ENCODE measurements at regions not wholly inside any gene's neighbourhood (a gene's known extent, or its start where the extent isn't known, plus 50 kb on each side); places are given as distances from the start of the nearest gene placed in this dataset.

- no peak for TF ChIP-seq CTCF (IDR thresholded peaks at IDR 0.05)
- no peak for TF ChIP-seq ZFX (IDR thresholded peaks at IDR 0.05; ENCODE audit: borderline replicate concordance)
- H3K27ac ChIP-seq = no peak overlapping the region
Measured at GRCh38 chr13:86161257-86161656, 362.0 kb upstream of the SLITRK6 start.

- TF ChIP-seq ZFX (IDR thresholded peaks at IDR 0.05; ENCODE audit: borderline replicate concordance) (no peak), CTCF (IDR thresholded peaks at IDR 0.05) (no peak)
- no peak overlapping the region for H3K27ac ChIP-seq
Measured at GRCh38 chr13:86155756-86156155, 356.5 kb upstream of the SLITRK6 start.

GRCh38 chr13:86142080-86142479 is 342.9 kb upstream of the SLITRK6 start:
- TF ChIP-seq CTCF (IDR thresholded peaks at IDR 0.05) (no peak), ZFX (IDR thresholded peaks at IDR 0.05; ENCODE audit: borderline replicate concordance) (no peak)
- H3K27ac ChIP-seq = no peak overlapping the region

GRCh38 chr13:86135856-86136255 is 336.6 kb upstream of the SLITRK6 start:
- H3K27ac ChIP-seq = no peak overlapping the region
- TF ChIP-seq CTCF (IDR thresholded peaks at IDR 0.05) = no peak
- no peak for TF ChIP-seq ZFX (IDR thresholded peaks at IDR 0.05; ENCODE audit: borderline replicate concordance)

- no peak for TF ChIP-seq CTCF (IDR thresholded peaks at IDR 0.05)
- no peak for TF ChIP-seq ZFX (IDR thresholded peaks at IDR 0.05; ENCODE audit: borderline replicate concordance)
- no peak overlapping the region for H3K27ac ChIP-seq
Measured at GRCh38 chr13:86121881-86122280, 322.7 kb upstream of the SLITRK6 start.

GRCh38 chr13:86109107-86109506 is 309.9 kb upstream of the SLITRK6 start:
- no peak overlapping the region for H3K27ac ChIP-seq
- no peak for TF ChIP-seq ZFX (IDR thresholded peaks at IDR 0.05; ENCODE audit: borderline replicate concordance)
- no peak for TF ChIP-seq CTCF (IDR thresholded peaks at IDR 0.05)

- TF ChIP-seq CTCF (IDR thresholded peaks at IDR 0.05) (no peak), ZFX (IDR thresholded peaks at IDR 0.05; ENCODE audit: borderline replicate concordance) (no peak)
- H3K27ac ChIP-seq = no peak overlapping the region
Measured at GRCh38 chr13:86108334-86108733, 309.1 kb upstream of the SLITRK6 start.
